Osteoblast (primary cell): ENCODE measurements at regions not wholly inside any gene's neighbourhood (a gene's known extent, or its start where the extent isn't known, plus 50 kb on each side); places are given as distances from the start of the nearest gene placed in this dataset.

ENCODE experiments used
- DNase-seq: peaks from one replicate; pipeline ENCODE4 v3.0.0; 2011; ENCODE audit warnings: low spot score, mixed read lengths; ENCODE audit not compliant: insufficient read length; ENCODE audit errors: missing footprints
- H2AFZ ChIP-seq: 2 replicates; pipeline ENCODE4 v1.6.0; 2011; ENCODE audit warnings: mild to moderate bottlenecking, low read length
- H3K27ac ChIP-seq: 2 replicates; pipeline ENCODE4 v1.5.1; 2011; ENCODE audit warnings: mild to moderate bottlenecking, low read depth, low read length, moderate library complexity
- H3K27me3 ChIP-seq: 2 replicates; pipeline ENCODE4 v1.6.0; 2012; ENCODE audit warnings: mild to moderate bottlenecking, control low read depth, inconsistent platforms, low read length, moderate library complexity; ENCODE audit not compliant: insufficient read depth
- H3K36me3 ChIP-seq: 2 replicates; pipeline ENCODE4 v1.5.1; 2011; ENCODE audit warnings: mild to moderate bottlenecking, low read length, control low read depth, moderate library complexity; ENCODE audit not compliant: insufficient read depth
- H3K4me1 ChIP-seq: 2 replicates; pipeline ENCODE4 v1.5.1; 2011; ENCODE audit warnings: mild to moderate bottlenecking, low read length, control low read depth, moderate library complexity; ENCODE audit not compliant: insufficient read depth
- H3K4me2 ChIP-seq: 2 replicates; pipeline ENCODE4 v1.6.0; 2011; ENCODE audit warnings: mild to moderate bottlenecking, low read length; ENCODE audit not compliant: insufficient read depth
- H3K4me3 ChIP-seq: fragments of 200-600 bp; sonication (generic); 3 replicates; pipeline ENCODE4 v1.5.1; 2012; ENCODE audit warnings: mild to moderate bottlenecking, low read length, inconsistent platforms; ENCODE audit not compliant: insufficient read depth
- H3K79me2 ChIP-seq: 2 replicates; pipeline ENCODE4 v1.6.0; 2012; ENCODE audit warnings: mild to moderate bottlenecking, low read length, control low read depth, inconsistent platforms; ENCODE audit not compliant: insufficient read depth
- H3K9me3 ChIP-seq: 2 replicates; pipeline ENCODE4 v1.5.1; 2011; ENCODE audit warnings: low read depth, low read length, control low read depth
- H4K20me1 ChIP-seq: 2 replicates; pipeline ENCODE4 v1.6.0; 2012; ENCODE audit warnings: mild to moderate bottlenecking, low read length, control low read depth; ENCODE audit not compliant: insufficient read depth
- TF ChIP-seq, protein P1 (sequence below): IDR thresholded peaks from 2 replicates; pipeline ENCODE4 v1.5.1; 2011; ENCODE audit warnings: mild to moderate bottlenecking, low read depth, low read length, moderate library complexity; ENCODE audit errors: extremely low read depth

GRCh38 chr6:15879371-15880261 lies 216.8 kb upstream of the DTNBP1 start:
- Histone ChIP-seq H3K27ac (no peak overlapping the region), H4K20me1 (no peaks in the 10 kb centered on the region), H3K79me2 (no peaks in the 10 kb centered on the region), H3K4me3 (no peak overlapping the region), H3K27me3 (peaks cover 2% of the 10 kb centered on the region), H3K4me1 (no peaks in the 10 kb centered on the region), H3K9me3 (no peaks in the 10 kb centered on the region), H3K36me3 (no peaks in the 10 kb centered on the region), H2AFZ (no peak overlapping the region), H3K4me2 (no peak overlapping the region)
- TF ChIP-seq, protein P1, sequence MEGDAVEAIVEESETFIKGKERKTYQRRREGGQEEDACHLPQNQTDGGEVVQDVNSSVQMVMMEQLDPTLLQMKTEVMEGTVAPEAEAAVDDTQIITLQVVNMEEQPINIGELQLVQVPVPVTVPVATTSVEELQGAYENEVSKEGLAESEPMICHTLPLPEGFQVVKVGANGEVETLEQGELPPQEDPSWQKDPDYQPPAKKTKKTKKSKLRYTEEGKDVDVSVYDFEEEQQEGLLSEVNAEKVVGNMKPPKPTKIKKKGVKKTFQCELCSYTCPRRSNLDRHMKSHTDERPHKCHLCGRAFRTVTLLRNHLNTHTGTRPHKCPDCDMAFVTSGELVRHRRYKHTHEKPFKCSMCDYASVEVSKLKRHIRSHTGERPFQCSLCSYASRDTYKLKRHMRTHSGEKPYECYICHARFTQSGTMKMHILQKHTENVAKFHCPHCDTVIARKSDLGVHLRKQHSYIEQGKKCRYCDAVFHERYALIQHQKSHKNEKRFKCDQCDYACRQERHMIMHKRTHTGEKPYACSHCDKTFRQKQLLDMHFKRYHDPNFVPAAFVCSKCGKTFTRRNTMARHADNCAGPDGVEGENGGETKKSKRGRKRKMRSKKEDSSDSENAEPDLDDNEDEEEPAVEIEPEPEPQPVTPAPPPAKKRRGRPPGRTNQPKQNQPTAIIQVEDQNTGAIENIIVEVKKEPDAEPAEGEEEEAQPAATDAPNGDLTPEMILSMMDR = no peak
- no peak for DNase-seq

DNA sequence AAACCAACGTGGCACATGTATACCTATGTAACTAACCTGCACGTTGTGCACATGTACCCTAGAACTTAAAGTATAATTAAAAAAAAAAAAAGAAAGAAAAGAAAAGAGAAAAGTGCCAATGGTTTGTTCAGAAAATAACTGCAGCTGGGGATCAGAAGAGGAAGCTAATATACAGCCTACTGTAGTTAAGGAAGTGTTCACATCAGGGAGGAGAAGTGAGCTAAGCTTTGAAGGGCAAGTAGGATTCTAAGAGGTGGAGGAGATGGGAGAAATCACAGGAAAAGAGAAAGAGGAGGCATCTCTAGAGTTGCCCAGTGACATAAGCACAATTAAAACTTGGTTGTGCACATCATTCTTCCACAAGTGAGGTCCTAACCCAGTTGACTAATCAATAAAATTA lies 214.4 kb upstream of the DTNBP1 start:
- no peak for DNase-seq
- no peaks in the 10 kb centered on the region for H4K20me1 ChIP-seq
- no peak overlapping the region for H2AFZ ChIP-seq
- no peak overlapping the region for H3K4me2 ChIP-seq
- TF ChIP-seq, protein P1 = no peak
- no peak overlapping the region for H3K4me3 ChIP-seq
- H3K36me3 ChIP-seq = no peaks in the 10 kb centered on the region
- H3K79me2 ChIP-seq = no peaks in the 10 kb centered on the region
- no peak overlapping the region for H3K27ac ChIP-seq
- H3K27me3 ChIP-seq = peaks cover 2% of the 10 kb centered on the region
- no peaks in the 10 kb centered on the region for H3K4me1 ChIP-seq
- H3K9me3 ChIP-seq = no peaks in the 10 kb centered on the region

- Histone ChIP-seq H3K4me1 (no peaks in the 10 kb centered on the region), H3K27ac (no peak overlapping the region), H3K27me3 (peaks cover 2% of the 10 kb centered on the region), H2AFZ (no peak overlapping the region), H4K20me1 (no peaks in the 10 kb centered on the region), H3K4me3 (no peak overlapping the region), H3K4me2 (no peak overlapping the region), H3K36me3 (no peaks in the 10 kb centered on the region), H3K79me2 (no peaks in the 10 kb centered on the region), H3K9me3 (no peaks in the 10 kb centered on the region)
- DNase-seq = no peak
- TF ChIP-seq, protein P1 = no peak
Observed at GRCh38 chr6:15876406-15876805, 213.6 kb upstream of the DTNBP1 start.

DNA sequence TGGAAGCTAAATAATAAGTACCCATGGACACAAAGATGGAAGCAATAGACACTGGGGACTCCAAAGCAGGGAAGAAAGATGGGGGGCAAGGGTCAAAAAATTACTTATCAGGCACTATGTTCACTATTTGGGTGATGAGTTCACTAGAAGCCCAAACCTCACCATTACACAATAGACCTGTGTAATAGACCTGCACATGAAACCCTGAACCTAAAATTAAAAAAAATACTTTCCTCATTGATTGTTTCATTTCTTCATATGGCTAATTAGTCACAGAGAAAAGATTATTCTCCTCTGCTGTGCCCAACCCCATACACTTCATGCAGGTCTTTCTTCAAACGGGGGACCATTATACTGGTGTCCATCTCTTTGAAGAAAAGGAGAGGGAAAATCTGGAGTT lies 213.0 kb upstream of the DTNBP1 start:
- no peak for DNase-seq
- H3K27me3 ChIP-seq = peaks cover 2% of the 10 kb centered on the region
- H3K79me2 ChIP-seq = no peaks in the 10 kb centered on the region
- H3K4me1 ChIP-seq = no peaks in the 10 kb centered on the region
- H4K20me1 ChIP-seq = no peaks in the 10 kb centered on the region
- no peak overlapping the region for H3K27ac ChIP-seq
- H3K9me3 ChIP-seq = no peaks in the 10 kb centered on the region
- TF ChIP-seq, protein P1 = no peak
- H3K4me3 ChIP-seq = no peak overlapping the region
- H2AFZ ChIP-seq = no peak overlapping the region
- H3K36me3 ChIP-seq = no peaks in the 10 kb centered on the region
- no peak overlapping the region for H3K4me2 ChIP-seq
